ENCODE measurements at regions not wholly inside any gene's neighbourhood (a gene's known extent, or its start where the extent isn't known, plus 50 kb on each side); places are given as distances from the start of the nearest gene placed in this dataset.

GRCh38 chr9:106733828-106734380, 129.1 kb upstream of the ZNF462 start:
- Histone ChIP-seq H3K27me3 (ENCODE audit: control insufficient read depth in 4 of 4, insufficient read depth in 4 of 4, low read length in 3 of 4) (peaks cover 0 to 3% (median 0%) of the 10 kb centered on the region in 4 donors), H3K4me1 (ENCODE audit: control insufficient read depth in 4 of 4, insufficient read depth in 4 of 4, low read length in 3 of 4) (no peaks in the 10 kb centered on the region), H3K4me3 (ENCODE audit: low read depth in 1 of 3, low read length in 3 of 3) (no peak overlapping the region), H3K36me3 (ENCODE audit: control insufficient read depth in 4 of 4, insufficient read depth in 3 of 4, low read depth in 1 of 4, low read length in 3 of 4) (no peaks in the 10 kb centered on the region), H3K9me3 (ENCODE audit: control insufficient read depth in 4 of 4, low read length in 3 of 4) (no peaks in the 10 kb centered on the region), H3K9ac (ENCODE audit: low read depth in 1 of 2, low read length in 2 of 2) (no peak overlapping the region), H3K27ac (ENCODE audit: low read depth in 1 of 2, low read length in 2 of 2) (no peak overlapping the region)
- WGBS = 92% methylated on average over 3 of the region's 3 CpGs
- DNase-seq (ENCODE audit: low spot score) = no peak
- TF ChIP-seq HNF4A (conservative IDR thresholded peaks at IDR 0.05) (no peak), RAD21 (IDR thresholded peaks at IDR 0.05) (no peak), FOXA2 (IDR thresholded peaks at IDR 0.05) (no peak), YY1 (IDR thresholded peaks at IDR 0.05) (no peak), JUND (IDR thresholded peaks at IDR 0.05) (no peak), REST (IDR thresholded peaks at IDR 0.05) (no peak), SP1 (IDR thresholded peaks at IDR 0.05) (no peak), RXRA (IDR thresholded peaks at IDR 0.05) (no peak), ATF3 (IDR thresholded peaks at IDR 0.05) (no peak), TAF1 (conservative IDR thresholded peaks at IDR 0.05) (no peak), GABPA (IDR thresholded peaks at IDR 0.05 in 1 of 2, conservative IDR thresholded peaks at IDR 0.05 in 1 of 2) (no peak), HNF4G (IDR thresholded peaks at IDR 0.05) (no peak), EGR1 (IDR thresholded peaks at IDR 0.05; ENCODE audit: low read depth in 2 of 2) (no peak)
- TF ChIP-seq, protein P1, sequence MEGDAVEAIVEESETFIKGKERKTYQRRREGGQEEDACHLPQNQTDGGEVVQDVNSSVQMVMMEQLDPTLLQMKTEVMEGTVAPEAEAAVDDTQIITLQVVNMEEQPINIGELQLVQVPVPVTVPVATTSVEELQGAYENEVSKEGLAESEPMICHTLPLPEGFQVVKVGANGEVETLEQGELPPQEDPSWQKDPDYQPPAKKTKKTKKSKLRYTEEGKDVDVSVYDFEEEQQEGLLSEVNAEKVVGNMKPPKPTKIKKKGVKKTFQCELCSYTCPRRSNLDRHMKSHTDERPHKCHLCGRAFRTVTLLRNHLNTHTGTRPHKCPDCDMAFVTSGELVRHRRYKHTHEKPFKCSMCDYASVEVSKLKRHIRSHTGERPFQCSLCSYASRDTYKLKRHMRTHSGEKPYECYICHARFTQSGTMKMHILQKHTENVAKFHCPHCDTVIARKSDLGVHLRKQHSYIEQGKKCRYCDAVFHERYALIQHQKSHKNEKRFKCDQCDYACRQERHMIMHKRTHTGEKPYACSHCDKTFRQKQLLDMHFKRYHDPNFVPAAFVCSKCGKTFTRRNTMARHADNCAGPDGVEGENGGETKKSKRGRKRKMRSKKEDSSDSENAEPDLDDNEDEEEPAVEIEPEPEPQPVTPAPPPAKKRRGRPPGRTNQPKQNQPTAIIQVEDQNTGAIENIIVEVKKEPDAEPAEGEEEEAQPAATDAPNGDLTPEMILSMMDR (IDR thresholded peaks at IDR 0.05; ENCODE audit: low read depth, low read length, missing input control) = no peak
- TF ChIP-seq, protein P2, sequence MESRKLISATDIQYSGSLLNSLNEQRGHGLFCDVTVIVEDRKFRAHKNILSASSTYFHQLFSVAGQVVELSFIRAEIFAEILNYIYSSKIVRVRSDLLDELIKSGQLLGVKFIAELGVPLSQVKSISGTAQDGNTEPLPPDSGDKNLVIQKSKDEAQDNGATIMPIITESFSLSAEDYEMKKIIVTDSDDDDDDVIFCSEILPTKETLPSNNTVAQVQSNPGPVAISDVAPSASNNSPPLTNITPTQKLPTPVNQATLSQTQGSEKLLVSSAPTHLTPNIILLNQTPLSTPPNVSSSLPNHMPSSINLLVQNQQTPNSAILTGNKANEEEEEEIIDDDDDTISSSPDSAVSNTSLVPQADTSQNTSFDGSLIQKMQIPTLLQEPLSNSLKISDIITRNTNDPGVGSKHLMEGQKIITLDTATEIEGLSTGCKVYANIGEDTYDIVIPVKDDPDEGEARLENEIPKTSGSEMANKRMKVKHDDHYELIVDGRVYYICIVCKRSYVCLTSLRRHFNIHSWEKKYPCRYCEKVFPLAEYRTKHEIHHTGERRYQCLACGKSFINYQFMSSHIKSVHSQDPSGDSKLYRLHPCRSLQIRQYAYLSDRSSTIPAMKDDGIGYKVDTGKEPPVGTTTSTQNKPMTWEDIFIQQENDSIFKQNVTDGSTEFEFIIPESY (IDR thresholded peaks at IDR 0.05) = no peak

DNA sequence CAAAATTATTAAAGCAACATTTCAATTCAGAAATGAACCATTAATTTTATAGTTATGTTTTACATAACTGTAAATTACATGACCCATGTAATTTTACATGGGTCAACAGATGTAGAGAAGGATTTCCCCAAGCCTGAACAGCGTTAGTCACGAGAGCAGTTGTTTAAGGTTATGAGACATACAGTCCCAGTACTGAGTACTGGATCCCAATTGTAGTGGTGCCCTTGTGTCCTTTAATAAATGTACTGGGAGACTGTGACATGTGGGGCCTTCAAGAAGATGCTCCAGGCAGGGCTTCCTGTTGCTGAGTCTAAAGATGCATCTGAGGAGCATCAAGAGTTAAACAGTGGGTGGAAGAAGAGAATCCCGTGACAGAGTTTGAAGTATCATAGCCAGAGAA, 125.5 kb upstream of the ZNF462 start:
- Histone ChIP-seq H3K9ac (ENCODE audit: low read depth in 1 of 2, low read length in 2 of 2) (no peak overlapping the region), H3K27me3 (ENCODE audit: control insufficient read depth in 4 of 4, insufficient read depth in 4 of 4, low read length in 3 of 4) (no peaks in the 10 kb centered on the region), H3K9me3 (ENCODE audit: control insufficient read depth in 4 of 4, low read length in 3 of 4) (peaks cover 0 to 2% (median 0%) of the 10 kb centered on the region in 4 donors), H3K4me3 (ENCODE audit: low read depth in 1 of 3, low read length in 3 of 3) (no peak overlapping the region), H3K36me3 (ENCODE audit: control insufficient read depth in 4 of 4, insufficient read depth in 3 of 4, low read depth in 1 of 4, low read length in 3 of 4) (no peaks in the 10 kb centered on the region), H3K4me1 (ENCODE audit: control insufficient read depth in 4 of 4, insufficient read depth in 4 of 4, low read length in 3 of 4) (no peaks in the 10 kb centered on the region), H3K27ac (ENCODE audit: low read depth in 1 of 2, low read length in 2 of 2) (no peak overlapping the region)
- 84% methylated on average over 3 of the region's 3 CpGs for WGBS
- TF ChIP-seq MAX (IDR thresholded peaks at IDR 0.05) = no peak
- no peak for TF ChIP-seq TAF1 (conservative IDR thresholded peaks at IDR 0.05)
- no peak for TF ChIP-seq HNF4A (conservative IDR thresholded peaks at IDR 0.05)
- TF ChIP-seq HNF4G (IDR thresholded peaks at IDR 0.05) = no peak
- no peak for TF ChIP-seq EGR1 (IDR thresholded peaks at IDR 0.05; ENCODE audit: low read depth in 2 of 2)
- TF ChIP-seq FOXA1 (IDR thresholded peaks at IDR 0.05) = no peak
- no peak for DNase-seq (ENCODE audit: low spot score)

Measured in liver (tissue), 8 donors.